HG03571 (cell line): ENCODE measurements at regions not wholly inside any gene's neighbourhood (a gene's known extent, or its start where the extent isn't known, plus 50 kb on each side); places are given as distances from the start of the nearest gene placed in this dataset.
"Not testable (repeated sequence)": the region's sequence is repeated elsewhere in the genome, so short reads cannot be mapped to it uniquely, and the experiment has no call there.

Experiments
- ATAC-seq: cut with Tn5 transposase; IDR thresholded peaks from one replicate; pipeline ENCODE4 v1.9.1; 2021; ENCODE audit not compliant: unreplicated experiment

DNA sequence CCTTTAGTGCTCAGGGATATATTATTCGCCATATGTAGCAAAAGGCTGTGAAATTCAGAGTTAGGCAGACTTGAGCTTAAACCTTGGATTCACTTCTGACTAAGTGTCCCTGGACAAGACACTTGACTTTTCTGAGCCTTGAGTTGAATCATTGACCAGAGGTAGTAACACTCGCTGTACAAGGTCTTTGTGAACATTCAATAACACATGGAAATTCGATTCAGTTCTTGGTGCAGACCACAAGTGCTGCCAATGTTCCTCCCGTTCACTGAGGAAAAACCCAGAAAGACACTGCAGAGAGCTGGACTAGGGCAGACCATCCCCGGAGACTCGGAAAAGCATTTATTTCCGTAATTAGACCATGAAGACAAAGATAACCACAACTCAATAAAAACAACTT, 901.4 kb downstream of the AACS start:
- ATAC-seq, result no peak

DNA sequence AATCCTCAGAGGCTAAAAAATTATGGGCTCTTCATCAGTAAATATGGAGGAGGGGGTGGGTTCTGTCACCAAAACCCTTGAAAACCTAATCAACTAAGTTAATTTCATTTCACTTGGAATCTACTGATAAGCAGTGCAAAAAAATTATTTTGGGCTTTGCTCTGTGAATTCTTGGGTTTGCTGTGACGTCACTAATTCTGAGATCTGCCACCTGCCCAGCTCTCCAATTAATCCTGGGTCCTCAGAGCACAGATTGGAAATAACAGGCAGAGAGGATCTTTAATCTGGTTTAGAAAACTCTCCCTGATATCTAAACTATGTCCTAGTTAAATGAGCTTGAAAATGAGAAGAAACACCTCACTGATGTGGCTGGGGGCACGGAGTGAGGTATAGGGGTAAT, 903.2 kb downstream of the AACS start:
- ATAC-seq, result no peak

DNA sequence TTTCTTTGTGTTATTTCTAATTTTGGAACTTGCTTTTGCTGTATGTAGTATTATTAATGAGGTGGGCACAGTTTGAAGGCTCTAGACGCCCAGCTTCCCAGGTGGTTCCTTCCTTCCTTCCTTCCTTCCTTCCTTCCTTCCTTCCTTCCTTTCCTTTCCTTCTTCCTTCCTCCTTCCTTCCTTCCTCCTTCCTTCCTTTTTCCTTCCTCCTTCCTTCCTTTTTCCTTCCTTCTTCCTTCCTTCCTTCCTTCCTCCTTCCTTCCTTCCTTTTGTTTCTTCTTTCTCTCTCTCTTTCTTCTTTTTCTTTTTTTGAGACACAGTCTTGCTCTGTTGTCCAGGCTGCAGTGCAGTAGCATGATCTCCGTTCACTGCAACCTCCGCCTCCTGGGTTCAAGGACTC, 906.7 kb downstream of the AACS start:
- no peak for ATAC-seq

DNA sequence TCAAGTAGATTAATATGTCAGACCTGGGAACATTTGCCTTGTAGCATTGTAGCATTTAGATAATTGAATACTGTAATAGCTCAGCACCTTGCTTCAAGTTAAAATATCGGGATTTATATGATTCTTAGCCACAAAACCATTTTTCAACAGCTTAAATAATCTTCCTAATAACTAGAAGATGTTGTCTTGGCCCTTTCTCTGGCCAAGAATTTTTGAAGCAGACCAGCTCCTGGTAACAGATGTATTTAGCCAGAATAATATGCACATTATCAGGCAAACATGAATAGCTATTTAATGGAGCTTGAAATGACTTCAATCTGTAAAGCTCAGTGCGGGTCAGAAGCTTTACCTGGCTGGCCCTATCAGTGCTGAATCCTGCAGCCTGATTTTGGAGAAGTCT, 913.1 kb downstream of the AACS start:
- ATAC-seq, result no peak

DNA sequence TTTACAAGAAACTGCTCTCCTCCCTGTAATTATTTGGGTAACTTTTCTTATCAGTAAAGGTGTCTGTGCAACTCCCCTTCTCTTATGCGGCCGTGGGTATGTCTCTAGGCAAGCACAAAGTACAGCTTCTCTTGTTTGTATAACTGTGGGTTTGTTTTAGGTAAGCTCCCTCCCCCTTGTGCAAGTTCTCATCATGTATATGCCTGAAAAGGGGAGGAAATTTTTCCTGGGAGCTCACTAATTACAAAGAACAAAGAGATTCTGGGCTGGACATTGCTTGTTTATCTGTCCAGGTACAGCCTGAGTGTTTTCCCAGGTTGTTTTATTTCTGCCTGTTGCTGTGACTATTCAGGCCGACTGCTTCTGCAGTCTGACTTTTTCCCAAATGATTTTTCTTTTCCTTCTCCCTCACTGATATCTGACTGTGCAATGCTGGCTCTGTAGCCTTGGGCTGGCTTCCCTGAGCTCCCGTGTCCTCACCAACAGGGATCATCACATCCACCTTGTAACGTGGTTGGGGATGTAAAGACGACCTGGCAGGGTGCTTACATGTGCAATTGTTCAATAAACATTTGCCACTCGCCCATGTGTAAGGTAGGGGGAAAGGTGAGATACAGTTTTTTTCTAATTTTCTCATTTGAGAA, 916.5 kb downstream of the AACS start:
- ATAC-seq, result no peak

DNA sequence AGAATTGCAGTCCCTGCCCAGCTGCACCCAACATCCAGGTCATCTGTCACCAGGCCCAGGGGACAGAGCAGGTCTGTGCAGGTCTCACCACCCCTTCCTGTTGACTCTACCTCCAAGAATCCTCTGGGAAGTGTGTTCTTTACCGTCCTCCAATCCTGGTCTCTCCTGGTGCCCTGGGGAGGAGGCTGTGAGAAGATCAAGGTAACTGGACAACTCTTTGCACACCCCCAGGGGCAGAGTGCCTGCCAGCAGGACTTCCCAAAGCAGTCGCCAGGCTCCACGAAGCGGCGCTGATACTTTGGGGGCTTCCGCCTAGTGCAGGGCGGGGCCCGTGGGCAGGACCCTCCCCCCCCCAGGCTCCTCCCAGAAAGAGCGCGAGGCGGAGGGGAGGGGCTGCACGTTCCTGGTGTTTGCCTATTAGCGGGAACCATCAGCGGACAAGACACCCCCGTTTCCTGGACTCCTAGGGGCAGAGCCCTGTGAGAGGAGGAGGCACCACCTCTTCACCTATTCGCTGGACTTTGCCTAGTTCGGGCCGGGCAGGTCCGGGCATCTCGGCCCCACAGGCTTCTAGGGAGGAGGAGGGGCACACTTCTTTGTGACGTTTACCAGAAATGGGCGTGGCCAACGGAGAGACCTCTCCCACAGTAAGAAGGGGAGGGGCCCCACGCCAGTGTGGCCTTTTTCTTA, 918.0 kb downstream of the AACS start:
- no peak for ATAC-seq

DNA sequence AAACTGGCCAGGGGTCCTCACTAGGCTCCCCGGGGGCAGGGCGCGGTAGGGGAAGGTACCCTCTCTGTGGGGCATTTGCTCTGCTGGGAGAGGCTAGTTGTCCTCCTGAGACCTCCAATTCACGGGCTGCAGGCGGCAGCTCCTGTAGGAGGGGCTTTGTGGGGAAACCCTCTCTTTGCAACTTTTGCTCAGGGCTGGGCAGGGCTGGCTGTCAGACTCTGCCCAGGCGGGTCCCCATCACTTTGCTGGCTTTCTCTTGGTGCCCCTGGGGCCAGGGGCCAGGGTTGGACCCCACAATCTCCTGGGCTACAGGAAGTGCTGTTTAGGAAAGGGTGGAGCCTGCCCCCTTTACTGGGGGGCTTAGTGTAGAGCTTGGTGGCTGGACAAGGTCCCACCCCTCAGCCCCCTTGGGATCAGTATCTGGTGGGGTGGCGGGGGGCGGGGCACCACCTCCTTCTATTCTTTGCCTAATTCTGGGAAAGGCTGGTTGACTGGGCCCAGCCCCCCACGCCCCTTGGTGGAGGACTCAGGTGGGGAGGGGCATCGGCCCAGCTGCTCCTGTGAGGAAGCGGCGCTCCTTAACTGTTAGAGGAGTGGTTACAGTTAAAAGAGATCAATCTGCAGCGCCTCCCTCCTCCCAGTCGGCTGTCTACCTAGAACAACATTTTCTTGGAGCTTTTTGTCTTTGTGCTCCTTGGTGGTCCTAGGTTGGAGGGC, 918.7 kb downstream of the AACS start:
- no peak for ATAC-seq

DNA sequence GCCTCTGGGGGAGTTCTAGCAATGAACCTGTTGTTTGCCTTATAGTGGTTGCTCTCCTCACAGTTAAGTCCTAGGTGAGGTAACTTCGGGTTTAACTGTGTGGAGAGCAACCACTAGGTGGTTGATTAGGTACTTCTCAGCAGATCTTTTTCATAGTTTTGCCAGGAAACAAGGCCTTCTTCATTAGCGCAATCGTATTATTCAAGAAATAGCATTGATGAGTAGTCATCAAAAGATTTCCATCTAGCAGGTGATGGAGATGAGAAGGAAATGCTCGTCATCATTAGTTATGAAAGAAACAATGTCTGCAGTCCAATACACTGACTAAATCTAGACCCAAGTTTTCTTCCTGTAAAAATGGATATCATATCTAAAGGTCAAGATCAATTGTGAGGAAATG, 923.3 kb downstream of the AACS start:
- no peak for ATAC-seq

DNA sequence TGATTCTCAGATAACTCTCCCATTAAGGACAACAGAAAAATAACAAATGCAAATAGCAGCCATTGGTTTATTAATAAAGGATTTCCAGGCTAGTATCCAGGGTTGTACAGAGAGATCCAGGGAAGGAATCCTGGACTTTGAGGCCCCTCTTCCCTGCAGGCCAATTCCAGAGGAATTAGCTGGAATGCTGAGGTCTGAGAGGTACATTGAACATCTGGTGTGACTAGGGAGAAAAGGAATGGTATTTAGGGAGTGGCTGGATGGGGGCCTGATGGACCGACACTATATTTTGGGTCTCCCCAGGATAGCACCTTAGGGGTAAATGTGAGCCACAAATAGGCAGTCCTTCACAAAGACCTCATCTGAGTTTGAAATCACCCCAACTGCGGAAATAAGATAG, 924.5 kb downstream of the AACS start:
- ATAC-seq, result no peak

DNA sequence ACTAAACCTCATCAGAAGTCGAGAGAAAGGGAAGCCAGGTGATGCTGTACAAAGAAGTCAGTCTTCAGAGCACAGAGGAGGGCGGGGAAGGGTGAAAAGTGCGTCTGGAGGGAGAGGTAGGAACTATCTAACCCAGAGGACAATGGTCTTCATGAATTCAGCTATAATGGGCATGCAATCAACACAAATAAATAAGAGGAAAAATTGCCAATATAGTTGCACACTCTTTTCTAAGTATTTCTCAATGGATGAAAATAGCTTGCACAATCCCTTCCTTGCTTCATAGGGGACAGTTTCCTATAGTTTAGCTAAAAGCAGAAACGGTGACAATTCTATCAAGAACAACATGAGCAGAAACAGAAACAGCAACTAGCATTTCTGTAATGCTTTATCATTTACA, 931.2 kb downstream of the AACS start:
- no peak for ATAC-seq

DNA sequence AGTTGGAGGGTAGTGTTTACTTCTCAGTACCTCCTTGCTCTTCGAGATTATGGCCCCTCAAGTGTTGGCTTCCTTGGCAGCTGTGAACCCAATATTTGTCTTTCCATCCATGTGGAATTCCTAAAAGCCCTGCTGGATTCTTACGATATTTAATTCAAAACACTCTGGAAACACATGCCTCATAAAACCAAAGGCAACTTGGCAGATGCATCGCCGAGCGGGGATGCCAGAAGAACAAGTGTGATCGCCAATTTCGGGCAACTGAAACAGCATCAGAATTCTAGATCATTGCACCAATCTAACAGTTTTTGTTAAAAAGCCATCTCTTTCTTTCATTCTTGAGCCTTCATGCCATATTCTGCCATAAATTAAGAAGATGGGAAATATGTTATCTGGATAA, 934.4 kb downstream of the AACS start:
- ATAC-seq, result no peak

DNA sequence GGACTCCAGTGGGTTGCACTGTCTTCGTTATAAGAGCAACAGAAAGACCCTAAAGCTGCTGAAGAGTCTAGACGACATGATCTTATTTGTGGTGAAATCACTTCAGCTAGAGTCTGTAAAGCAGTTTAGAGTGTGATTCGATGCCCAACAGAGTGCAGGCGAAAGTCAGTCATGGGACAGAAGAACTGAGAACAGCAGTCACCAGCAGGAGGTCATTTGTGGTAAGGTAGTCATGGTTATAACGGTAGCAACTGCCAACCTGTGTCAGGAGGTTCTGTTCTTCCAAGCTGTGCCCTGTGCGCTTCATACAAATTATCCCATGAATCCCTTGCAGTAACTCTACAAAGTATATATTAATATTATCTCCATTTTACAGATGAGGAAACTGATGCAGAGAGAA, 954.1 kb downstream of the AACS start:
- no peak for ATAC-seq

DNA sequence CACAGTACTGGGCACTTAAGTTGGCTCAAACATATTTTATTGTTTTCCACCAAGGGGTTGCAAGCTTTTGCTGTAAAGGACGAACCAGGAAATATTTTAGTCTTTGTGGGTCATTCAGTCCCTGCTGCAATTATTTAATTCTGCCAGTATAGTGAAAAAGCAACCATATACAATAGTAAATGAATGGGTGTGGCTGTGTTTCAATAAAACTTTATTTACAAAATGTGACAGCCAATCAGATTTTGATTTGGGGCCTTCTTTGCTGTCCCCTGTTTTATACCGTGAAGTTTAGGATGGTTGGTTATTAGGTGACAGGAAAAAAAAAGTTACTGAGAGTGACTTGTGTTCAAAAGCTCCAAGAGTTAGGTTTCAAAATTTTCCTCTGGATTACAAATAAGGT, 956.4 kb downstream of the AACS start:
- ATAC-seq, result no peak

DNA sequence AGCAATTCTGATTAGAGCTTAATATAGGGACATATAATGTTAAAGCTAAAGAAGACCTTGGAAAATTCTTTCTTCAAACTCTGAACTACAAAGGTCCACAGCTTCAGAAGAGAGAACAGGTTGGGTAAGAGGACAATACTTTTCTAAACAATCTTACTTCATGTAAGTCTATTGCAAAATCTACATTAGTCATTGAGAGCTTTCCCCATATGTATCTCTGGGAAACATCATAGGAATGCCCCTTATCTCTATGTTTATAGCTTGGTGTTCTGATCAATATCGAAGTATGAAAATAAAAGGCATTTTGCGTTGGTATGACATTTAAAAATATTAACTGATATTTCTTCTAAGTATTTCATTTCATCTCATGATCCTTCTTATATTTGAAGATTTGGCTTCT, 962.6 kb downstream of the AACS start:
- no peak for ATAC-seq

DNA sequence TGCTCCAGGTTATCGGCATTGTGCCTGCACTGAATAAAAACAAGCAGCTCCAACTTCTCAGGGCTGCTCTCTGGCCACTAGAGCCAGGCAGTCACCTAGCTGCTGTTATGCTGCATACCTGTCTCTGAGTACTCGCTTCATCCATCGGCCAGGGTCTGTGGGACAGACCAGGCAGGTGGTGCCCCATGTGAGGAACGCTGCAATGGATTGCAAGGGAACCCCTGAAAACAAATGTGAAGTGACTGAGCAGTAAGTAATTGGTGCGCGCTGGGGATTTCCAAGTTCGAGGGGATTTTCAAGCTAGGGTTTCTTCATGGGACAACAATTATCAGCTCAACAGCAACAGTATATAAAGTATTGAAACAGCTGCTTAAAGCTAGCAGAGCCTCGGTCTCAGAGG, 965.3 kb downstream of the AACS start:
- ATAC-seq, result no peak

DNA sequence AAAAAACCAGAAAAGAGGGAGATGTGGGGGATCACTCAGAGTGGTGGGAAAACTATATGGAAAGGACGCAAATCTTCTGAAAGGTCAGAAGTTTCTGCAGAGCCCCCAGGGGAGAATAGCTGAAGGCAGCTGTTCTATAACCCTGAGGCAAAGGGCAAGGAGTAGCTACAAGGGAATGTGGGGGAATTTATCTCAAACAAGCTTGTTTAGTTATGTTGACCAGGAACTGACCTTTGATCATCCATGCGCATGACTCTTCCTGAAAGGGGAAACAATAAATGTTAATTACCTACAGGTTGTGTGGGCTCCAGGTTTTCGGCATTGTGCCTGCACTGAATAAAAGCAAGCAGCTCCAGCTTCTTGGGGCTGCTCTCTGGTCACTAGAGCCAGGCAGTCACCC, 968.5 kb downstream of the AACS start:
- ATAC-seq, result no peak

DNA sequence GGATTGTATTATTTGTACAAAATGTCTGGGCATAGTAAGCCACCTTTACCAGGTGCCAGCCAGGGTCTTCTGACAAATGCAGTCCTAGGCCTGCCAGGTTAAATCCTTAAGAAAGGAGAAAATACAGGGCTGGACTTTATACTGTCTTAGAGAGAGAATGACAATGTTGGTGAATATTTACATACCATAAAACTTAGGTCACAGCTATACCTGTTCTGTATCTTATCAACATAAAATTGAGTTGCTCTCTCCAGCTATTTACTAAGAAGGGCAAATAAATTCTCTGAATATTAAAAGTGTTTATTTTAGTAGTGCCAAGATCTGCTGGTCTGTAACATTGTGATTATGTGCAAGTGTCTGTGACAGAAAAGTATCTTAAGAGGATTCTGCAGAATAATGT, 971.1 kb downstream of the AACS start:
- no peak for ATAC-seq

DNA sequence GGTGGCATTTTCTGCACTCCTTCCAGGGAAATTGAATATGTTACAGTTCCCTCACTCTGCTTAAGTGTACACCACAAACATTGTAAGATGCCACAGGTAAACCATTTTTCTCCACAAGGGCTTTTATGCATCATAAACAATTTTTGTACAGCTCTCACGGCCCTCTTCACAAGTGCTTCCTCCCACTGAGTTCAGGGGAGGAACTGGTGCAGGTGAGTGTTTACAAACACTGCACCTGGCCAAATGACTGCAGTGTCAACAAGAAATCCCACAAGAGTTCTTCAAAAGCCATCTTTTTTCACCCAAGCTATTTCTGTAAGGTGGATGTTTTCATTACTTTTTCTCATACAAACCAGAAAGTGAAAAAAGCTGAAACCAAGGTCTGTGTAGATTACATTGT, 973.2 kb downstream of the AACS start:
- ATAC-seq, result no peak

DNA sequence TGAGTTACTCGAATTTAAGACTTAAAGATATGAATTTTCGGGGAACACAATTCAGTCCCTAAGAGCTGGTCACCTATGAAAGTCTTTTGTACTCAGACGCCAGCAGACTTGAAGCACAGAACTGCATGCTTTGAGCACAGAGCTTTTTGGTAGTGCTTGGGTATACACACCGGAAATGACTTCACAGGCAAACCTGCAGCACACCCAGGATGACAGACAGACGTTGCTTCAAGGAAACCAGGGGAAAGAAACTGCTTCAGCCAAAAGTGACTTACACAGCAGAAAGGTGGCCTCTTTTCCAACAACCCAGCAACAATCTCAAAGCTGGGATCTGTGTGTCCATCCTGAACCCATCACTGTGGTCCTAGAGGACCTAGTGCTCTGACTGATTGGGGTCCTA, 975.1 kb downstream of the AACS start:
- ATAC-seq, result no peak

DNA sequence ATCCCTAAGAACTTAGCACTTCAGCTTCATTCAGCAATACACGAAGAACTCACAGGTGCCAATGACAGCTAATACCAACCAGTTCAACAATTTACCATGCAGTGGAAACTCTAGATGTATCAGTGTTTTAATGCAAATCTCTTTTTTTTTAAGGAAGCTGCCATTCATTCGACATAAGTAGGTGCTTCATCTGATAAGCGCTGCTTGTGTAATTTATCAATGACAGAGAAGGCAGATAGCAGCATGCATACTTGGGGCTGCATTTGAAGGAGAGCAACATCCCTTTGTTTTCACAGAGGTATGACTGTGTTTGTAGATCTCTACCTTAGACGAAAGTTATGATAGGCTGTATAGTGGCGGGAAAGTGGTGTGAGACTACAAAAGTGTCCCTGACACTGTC, 977.1 kb downstream of the AACS start:
- no peak for ATAC-seq

DNA sequence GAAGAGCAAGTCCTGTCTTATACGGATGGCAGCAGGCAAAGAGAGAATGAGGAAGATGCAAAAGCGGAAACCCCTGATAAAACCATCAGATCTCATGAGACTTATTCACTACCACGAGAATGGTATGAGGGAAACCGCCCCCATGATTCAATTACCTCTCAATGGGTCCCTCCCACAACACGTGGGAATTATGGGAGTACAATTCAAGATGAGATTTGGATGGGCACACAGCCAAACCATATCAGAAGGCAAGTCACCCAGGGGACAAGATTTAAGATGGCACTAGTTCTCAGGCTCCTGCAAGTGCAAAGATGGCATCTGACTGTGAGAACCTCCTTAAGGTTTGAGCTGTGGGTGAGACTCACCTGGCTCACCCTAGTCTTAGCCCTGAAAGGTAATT, 984.3 kb downstream of the AACS start:
- not testable (repeated sequence) for ATAC-seq

DNA sequence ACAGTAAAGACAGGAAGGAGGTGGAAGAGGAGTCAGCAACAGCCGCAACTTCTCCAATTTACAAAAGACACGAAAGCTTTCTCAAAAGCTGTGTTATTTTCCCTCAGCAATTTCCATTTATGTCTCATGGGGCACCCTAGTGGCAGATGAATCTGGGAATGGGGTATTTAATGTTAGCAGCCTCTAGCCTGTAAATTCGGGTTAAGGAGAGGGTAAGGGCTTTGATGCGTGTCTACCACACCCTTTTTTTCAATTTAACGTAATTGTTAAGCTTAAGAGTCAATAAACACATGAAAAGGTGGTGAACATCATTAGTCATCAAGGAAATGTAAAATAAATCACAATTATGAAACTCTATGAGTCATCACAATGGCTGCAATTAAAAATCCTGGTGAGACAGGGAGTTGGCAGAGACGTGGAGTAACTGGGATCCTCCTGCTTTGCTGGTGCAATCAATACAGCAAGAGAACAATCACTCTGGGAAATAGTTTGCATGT, 986.4 kb downstream of the AACS start:
- no peak for ATAC-seq
